Cardiac muscle cell (in vitro differentiated cells and primary cell): ENCODE measurements at regions not wholly inside any gene's neighbourhood (a gene's known extent, or its start where the extent isn't known, plus 50 kb on each side); places are given as distances from the start of the nearest gene placed in this dataset.
A peak's percentile ranks its signal among the peaks of the same experiment; 100 is the strongest.

ENCODE experiments used
- DNase-seq, 2 donors: peaks; one replicate each; pipeline versions ENCODE4 v3.0.0 to v3.0.0-alpha.2; 2010 to 2017; ENCODE audit warnings: low read depth in 1 of 2, low spot score in 1 of 2
- H3K27ac ChIP-seq: fragments of 200-600 bp; sonication (generic); 2 replicates; pipeline ENCODE4 v1.5.1; 2016
- H3K27me3 ChIP-seq: fragments of 200-600 bp; sonication (generic); 2 replicates; pipeline ENCODE4 v1.6.0; 2016; ENCODE audit warnings: control low read depth
- H3K36me3 ChIP-seq: fragments of 200-600 bp; sonication (generic); 2 replicates; pipeline ENCODE4 v1.5.1; 2016; ENCODE audit warnings: control low read depth
- H3K4me1 ChIP-seq: fragments of 200-600 bp; sonication (generic); 2 replicates; pipeline ENCODE4 v1.8.1; 2017; ENCODE audit warnings: low read depth, mild to moderate bottlenecking, mixed run types
- H3K4me3 ChIP-seq: fragments of 200-600 bp; sonication (generic); 2 replicates; pipeline ENCODE4 v1.5.1; 2016; ENCODE audit warnings: mild to moderate bottlenecking
- H3K9me3 ChIP-seq: fragments of 200-600 bp; sonication (generic); 2 replicates; pipeline ENCODE4 v1.5.1; 2017; ENCODE audit warnings: low read depth, mild to moderate bottlenecking, control low read depth
- TF ChIP-seq, protein P1 (sequence below): IDR thresholded peaks from 2 replicates; pipeline ENCODE4 v1.5.1; 2012; ENCODE audit warnings: low read depth, mild to moderate bottlenecking, low read length

DNA sequence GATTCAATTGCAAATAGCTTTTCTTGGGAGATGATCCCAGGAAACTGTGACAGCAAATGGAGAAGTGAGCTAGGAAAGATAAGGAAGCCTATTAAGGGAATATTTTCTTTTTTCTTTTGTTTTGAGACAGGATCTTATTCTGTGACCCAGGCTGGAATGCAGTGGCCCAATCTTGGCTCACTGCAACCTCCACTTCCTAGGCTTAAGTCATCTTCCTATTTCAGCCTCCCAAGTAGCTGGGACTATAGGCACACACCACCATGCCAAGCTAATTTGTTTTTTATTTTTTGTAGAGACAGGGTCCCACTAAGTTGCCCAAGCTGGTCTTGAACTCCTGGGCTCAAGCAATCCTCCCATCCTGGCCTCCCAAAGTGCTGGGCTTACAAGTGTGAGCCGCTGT lies 433.7 kb downstream of the RPS6KC1 start:
- TF ChIP-seq, protein P1, sequence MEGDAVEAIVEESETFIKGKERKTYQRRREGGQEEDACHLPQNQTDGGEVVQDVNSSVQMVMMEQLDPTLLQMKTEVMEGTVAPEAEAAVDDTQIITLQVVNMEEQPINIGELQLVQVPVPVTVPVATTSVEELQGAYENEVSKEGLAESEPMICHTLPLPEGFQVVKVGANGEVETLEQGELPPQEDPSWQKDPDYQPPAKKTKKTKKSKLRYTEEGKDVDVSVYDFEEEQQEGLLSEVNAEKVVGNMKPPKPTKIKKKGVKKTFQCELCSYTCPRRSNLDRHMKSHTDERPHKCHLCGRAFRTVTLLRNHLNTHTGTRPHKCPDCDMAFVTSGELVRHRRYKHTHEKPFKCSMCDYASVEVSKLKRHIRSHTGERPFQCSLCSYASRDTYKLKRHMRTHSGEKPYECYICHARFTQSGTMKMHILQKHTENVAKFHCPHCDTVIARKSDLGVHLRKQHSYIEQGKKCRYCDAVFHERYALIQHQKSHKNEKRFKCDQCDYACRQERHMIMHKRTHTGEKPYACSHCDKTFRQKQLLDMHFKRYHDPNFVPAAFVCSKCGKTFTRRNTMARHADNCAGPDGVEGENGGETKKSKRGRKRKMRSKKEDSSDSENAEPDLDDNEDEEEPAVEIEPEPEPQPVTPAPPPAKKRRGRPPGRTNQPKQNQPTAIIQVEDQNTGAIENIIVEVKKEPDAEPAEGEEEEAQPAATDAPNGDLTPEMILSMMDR: no peak
- no peaks in the 10 kb centered on the region for H3K36me3 ChIP-seq
- H3K9me3 ChIP-seq: no peaks in the 10 kb centered on the region
- H3K4me1 ChIP-seq: no peaks in the 10 kb centered on the region
- H3K27ac ChIP-seq: no peak overlapping the region
- no peak for DNase-seq
- H3K4me3 ChIP-seq: no peak overlapping the region
- H3K27me3 ChIP-seq: no peaks in the 10 kb centered on the region

DNA sequence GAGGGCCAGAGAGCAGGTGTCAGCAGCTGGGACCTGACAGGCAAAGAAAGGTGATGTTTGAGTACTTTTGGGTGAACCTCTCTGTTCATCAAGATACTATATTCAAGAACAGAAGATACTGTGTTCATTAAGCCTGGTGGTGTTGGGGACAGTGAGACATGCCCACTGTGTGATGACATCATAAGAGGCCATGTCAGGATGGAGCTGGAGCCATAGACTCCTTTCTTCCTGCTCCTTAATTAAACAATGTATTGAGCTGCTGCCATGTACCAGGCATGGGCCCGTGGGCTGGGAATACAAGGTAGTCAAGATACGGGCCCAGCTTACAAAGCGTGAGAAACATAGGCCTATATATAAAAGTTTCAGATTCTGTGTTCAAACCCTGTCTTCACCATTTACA lies 435.4 kb downstream of the RPS6KC1 start:
- no peak overlapping the region for H3K27ac ChIP-seq
- H3K4me1 ChIP-seq: no peaks in the 10 kb centered on the region
- H3K27me3 ChIP-seq: no peaks in the 10 kb centered on the region
- H3K4me3 ChIP-seq: no peak overlapping the region
- H3K9me3 ChIP-seq: no peaks in the 10 kb centered on the region
- TF ChIP-seq, protein P1: no peak
- no peak for DNase-seq
- H3K36me3 ChIP-seq: no peaks in the 10 kb centered on the region

DNA sequence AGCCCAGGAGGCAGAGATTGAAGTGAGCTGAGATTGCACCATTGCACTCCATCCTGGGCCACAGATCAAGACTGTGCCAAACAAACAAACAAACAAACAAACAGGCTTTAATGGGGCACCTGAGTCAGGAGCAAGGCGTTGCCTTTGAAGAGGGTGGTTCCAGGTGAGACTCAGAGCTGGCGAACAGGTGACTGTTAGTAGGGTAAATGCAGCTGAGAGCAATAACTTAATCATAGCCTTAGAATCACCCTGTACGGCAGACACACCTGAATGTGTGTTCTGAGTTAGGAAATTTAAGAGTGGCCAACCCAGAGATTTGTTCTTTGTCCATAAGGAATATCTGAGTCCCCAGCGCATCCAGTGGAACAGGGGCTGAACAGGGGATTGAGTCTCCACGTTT lies 440.4 kb downstream of the RPS6KC1 start:
- Histone ChIP-seq H3K9me3 (no peaks in the 10 kb centered on the region), H3K4me1 (no peaks in the 10 kb centered on the region), H3K27me3 (no peaks in the 10 kb centered on the region), H3K27ac (no peak overlapping the region), H3K36me3 (no peaks in the 10 kb centered on the region), H3K4me3 (no peak overlapping the region)
- no peak for DNase-seq
- TF ChIP-seq, protein P1: no peak

DNA sequence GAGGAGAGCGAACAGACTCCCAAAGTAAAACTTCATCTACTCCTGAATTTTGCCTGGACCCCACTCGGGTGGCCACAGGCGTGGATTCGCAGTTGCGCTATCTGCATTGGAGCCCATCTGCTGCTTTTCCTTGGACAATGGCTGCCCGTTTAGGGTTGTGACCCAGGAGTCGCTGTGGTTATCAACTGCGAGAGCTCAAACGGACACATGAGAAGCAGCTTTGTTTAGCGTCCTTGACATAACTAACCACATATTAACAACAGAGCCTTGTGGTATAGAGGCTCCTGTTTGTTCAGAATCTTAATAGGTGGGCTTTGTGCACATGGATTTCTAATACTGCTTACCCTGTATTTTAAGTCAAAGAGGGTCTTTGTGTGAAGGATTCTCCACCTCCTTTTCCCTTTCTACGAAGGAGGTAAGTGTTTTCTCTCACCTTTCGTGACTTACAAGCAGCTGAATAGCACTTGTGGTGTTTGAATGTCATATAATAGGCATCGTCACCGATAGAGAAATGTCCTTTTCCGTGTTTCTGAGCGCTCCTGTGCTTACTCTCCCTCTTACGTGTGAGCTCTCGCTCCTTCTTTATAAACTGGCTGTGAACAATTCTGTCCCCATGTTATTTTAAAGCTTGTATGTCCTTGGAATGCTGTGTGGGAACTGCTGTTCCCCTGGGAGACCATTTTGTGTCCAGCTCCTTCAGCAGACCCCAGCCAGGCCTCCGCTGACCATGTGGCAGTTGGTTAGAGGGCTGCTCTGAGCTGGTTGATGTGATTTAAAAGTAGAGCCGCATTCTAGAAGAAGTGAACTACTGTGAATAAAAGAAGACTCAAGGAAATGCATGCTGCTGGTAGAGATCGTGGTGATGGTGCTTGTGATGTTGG lies 441.4 kb downstream of the RPS6KC1 start:
- TF ChIP-seq, protein P1: no peak
- peak in 1 of 2 donors; percentile 4 for DNase-seq

DNA sequence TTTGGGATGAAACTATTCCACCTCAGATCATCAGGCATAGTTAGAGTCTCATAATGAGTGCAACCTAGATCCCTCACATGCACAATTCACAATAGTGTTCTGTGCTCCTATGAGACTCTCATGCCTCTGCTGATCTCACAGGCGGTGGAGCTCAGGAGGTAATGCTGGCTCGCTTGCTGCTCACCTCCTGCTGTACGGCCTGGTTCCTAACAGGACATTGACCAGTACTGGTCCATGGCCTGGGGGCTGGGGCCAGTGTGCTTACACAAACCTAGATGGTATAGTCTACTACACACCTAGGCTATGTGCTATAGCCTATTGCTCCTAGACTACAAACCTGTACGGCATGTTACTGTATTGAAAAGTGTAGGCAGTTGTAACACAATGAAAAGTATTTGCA lies 448.4 kb downstream of the RPS6KC1 start:
- peaks cover 4% of the 10 kb centered on the region for H3K9me3 ChIP-seq
- no peaks in the 10 kb centered on the region for H3K27me3 ChIP-seq
- H3K4me3 ChIP-seq: no peak overlapping the region
- H3K27ac ChIP-seq: no peak overlapping the region
- H3K4me1 ChIP-seq: no peaks in the 10 kb centered on the region
- TF ChIP-seq, protein P1: no peak
- no peaks in the 10 kb centered on the region for H3K36me3 ChIP-seq
- DNase-seq: no peak

More for the DNA sequence above, 441.4 kb downstream of the RPS6KC1 start:
- Histone ChIP-seq H3K27ac (no peak overlapping the region), H3K4me3 (no peak overlapping the region), H3K9me3 (no peaks in the 10 kb centered on the region), H3K27me3 (no peaks in the 10 kb centered on the region), H3K4me1 (no peaks in the 10 kb centered on the region), H3K36me3 (no peaks in the 10 kb centered on the region)
